GM12892 (cell line): ENCODE measurements at regions not wholly inside any gene's neighbourhood (a gene's known extent, or its start where the extent isn't known, plus 50 kb on each side); places are given as distances from the start of the nearest gene placed in this dataset.

Experiments
- POLR2A ChIP-seq: IDR thresholded peaks from 2 replicates; pipeline ENCODE4 v1.6.1; 2011; ENCODE audit warnings: low read depth, low read length, control low read depth
- TAF1 ChIP-seq: IDR thresholded peaks from 2 replicates; pipeline ENCODE4 v1.6.1; 2011; ENCODE audit warnings: low read depth, mild to moderate bottlenecking, control low read depth, low read length, borderline replicate concordance

DNA sequence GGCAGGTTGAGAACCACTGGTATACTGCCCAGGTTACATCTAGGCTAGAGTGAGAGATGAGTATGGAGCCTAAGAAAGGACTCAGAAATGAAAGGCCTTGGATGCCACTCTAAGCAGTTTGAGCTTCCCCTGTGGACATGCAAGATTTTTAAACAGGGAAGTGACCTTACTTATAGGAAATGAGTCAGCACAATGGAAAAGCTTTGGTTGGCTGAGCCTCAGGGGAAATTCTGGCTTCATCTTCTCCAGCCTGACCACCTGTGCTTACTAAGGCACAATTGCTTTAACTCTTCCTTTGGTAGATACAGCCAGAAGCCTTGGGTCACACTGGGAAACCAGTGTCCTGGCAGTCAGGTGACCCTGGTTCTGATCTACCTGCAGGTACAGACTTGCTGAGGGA is 380.2 kb upstream of the ZNF462 start:
- TF ChIP-seq POLR2A (no peak), TAF1 (no peak)
